GM13977 (cell line): ENCODE measurements at regions not wholly inside any gene's neighbourhood (a gene's known extent, or its start where the extent isn't known, plus 50 kb on each side); places are given as distances from the start of the nearest gene placed in this dataset.

Experiments used
- DNase-seq: peaks from one replicate; pipeline ENCODE4 v3.0.0; 2012; ENCODE audit warnings: low spot score
- in situ Hi-C: fragments of 300-500 bp; cut with MboI; formaldehyde crosslinking; loops from one replicate; pipeline ENCODE4 v1.12.0; 2022; ENCODE audit warnings: low sequenced_read_pairs, low pct_unique_long_range_greater_than_20kb, mixed read lengths, inconsistent platforms; ENCODE audit not compliant: unreplicated experiment
- TF ChIP-seq, protein P1 (sequence below): IDR thresholded peaks from 2 replicates; pipeline ENCODE4 v1.5.1; 2012; ENCODE audit warnings: mild to moderate bottlenecking, control low read depth; ENCODE audit not compliant: insufficient read depth; ENCODE audit errors: extremely low read depth, missing control alignments

- TF ChIP-seq, protein P1, sequence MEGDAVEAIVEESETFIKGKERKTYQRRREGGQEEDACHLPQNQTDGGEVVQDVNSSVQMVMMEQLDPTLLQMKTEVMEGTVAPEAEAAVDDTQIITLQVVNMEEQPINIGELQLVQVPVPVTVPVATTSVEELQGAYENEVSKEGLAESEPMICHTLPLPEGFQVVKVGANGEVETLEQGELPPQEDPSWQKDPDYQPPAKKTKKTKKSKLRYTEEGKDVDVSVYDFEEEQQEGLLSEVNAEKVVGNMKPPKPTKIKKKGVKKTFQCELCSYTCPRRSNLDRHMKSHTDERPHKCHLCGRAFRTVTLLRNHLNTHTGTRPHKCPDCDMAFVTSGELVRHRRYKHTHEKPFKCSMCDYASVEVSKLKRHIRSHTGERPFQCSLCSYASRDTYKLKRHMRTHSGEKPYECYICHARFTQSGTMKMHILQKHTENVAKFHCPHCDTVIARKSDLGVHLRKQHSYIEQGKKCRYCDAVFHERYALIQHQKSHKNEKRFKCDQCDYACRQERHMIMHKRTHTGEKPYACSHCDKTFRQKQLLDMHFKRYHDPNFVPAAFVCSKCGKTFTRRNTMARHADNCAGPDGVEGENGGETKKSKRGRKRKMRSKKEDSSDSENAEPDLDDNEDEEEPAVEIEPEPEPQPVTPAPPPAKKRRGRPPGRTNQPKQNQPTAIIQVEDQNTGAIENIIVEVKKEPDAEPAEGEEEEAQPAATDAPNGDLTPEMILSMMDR, result no peak
- in situ Hi-C loops, result no loop called here
- no peak for DNase-seq
Measured at GRCh38 chr2:17242813-17243485, 275.3 kb downstream of the RAD51AP2 start.

- DNase-seq, result no peak
- TF ChIP-seq, protein P1, result no peak
- in situ Hi-C loops, result no loop called here
Measured at GRCh38 chr2:17239550-17239949, 278.7 kb downstream of the RAD51AP2 start.

DNA sequence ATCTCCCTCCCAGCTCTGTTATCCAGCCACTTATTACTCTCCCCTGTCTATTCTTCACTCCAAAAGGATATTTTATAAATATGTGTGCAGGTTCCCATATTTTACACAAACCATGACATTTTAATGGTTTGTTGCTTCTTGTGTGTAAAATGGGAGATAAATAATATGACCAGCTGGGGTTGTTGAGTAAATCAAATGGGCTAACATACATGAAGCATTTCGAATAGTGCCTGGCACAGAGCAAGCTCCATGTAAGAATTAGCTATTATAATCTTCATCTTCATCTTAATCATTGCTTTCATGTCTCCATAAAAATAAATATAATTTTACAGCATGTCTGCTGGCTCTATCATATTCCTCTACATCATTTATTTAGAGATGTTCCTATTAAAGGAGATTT lies 283.1 kb downstream of the RAD51AP2 start:
- TF ChIP-seq, protein P1, result no peak
- in situ Hi-C loops, result no loop called here
- DNase-seq, result no peak

GRCh38 chr2:17232776-17233556 lies 285.3 kb downstream of the RAD51AP2 start:
- DNase-seq, result no peak
- in situ Hi-C loops, result no loop called here
- TF ChIP-seq, protein P1, result no peak

- in situ Hi-C loops, result no loop called here
- no peak for DNase-seq
- TF ChIP-seq, protein P1, result no peak
Measured at GRCh38 chr2:17231394-17231965, 286.8 kb downstream of the RAD51AP2 start.

- in situ Hi-C loops, result no loop called here
- DNase-seq, result no peak
- TF ChIP-seq, protein P1, result no peak
Measured at GRCh38 chr2:17229414-17229813, 288.8 kb downstream of the RAD51AP2 start.
